HG02884 (cell line): ENCODE measurements at regions not wholly inside any gene's neighbourhood (a gene's known extent, or its start where the extent isn't known, plus 50 kb on each side); places are given as distances from the start of the nearest gene placed in this dataset.

Experiments used
- ATAC-seq: cut with Tn5 transposase; IDR thresholded peaks from one replicate; pipeline ENCODE4 v1.9.1; 2021; ENCODE audit warnings: mild to moderate bottlenecking, moderate library complexity; ENCODE audit not compliant: unreplicated experiment

DNA sequence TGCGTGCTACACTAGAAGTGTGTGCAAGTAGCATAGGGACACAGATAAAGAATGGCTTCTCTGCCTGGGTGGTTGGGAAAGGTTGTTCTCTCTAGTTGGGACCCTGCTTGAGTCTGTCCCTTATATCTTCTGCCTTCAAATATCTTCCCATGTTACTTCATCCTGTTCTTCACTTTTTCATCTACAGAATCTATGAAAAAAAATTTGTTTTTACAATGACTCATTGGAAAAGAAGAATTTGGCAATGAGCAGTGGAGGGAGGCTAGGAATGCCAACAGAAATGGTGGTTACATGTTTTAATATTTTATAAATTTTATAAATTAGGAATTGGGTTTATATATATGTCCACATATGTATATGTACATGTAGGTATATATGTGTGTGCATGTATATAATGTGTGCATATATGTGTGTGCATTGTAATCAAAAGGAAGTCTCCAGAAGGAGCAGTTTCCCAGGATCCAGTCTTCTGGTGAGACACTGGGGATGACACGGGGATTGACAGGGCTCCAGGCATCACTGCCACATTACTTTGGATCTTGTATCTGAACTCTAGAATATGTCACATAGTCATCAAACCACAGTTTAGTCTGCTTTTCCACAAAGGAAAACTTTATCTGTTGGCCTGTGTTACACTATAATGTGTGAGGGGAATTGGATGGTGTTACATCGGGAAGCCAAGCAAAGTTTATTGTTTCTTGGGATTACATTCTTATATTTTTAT, 75.3 kb upstream of the RIPOR2 start:
- no peak for ATAC-seq

DNA sequence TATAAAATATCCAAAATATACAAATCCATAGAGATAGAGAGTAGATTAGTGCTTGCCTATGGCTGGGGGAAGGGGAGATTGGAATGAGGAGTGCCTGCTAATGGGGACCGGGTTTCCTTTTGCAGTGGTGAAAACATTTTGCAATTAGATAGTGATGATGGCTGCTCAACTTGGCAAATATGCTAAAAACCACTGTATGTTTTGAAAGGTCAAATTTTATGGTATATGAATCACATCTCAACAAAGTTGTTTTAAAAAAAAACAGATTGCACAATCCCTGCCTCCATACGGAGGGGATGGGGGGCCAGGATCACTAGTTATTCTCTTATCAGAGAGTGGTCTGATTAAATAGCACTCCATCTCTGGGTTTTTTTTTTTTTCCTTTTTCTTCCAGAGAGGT, 76.9 kb upstream of the RIPOR2 start:
- ATAC-seq, result no peak

DNA sequence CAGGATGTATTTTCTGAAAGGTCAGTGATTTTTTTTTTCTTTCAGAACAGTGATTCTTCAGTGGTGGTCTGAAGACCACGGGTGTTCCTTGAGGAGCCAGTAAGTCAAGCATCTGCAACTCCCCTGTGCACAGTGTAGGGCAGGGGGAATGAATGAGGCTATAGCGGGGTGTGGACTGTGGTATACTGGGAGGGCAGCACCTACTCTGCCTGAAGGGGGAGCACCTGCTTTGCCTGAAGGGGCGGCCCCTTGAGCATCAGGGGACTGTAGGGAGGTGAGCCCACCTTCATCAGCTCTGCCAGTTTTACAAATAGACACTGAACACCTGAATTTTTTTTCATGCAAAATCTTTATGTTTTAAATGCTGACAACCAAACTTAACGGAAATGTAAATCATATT, 77.5 kb upstream of the RIPOR2 start:
- no peak for ATAC-seq

DNA sequence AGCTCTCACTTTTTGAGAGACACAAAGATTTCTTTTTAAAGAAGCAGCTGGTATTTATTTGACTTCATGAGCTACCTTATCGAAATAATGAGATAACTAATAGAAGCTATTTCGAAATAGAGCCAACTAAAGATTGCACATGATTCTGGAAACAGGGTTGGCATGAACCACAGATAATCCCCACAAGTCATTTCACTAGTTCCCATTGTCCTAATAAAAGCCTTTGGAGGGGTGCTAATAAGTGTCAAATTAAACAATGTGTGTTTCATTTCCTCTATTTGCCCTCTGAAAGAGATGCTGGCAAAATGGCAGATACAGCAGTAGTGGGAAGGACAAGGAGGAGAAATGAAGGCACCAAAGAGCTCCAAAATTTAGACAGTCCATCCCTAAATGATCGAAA, 78.6 kb upstream of the RIPOR2 start:
- no peak for ATAC-seq

DNA sequence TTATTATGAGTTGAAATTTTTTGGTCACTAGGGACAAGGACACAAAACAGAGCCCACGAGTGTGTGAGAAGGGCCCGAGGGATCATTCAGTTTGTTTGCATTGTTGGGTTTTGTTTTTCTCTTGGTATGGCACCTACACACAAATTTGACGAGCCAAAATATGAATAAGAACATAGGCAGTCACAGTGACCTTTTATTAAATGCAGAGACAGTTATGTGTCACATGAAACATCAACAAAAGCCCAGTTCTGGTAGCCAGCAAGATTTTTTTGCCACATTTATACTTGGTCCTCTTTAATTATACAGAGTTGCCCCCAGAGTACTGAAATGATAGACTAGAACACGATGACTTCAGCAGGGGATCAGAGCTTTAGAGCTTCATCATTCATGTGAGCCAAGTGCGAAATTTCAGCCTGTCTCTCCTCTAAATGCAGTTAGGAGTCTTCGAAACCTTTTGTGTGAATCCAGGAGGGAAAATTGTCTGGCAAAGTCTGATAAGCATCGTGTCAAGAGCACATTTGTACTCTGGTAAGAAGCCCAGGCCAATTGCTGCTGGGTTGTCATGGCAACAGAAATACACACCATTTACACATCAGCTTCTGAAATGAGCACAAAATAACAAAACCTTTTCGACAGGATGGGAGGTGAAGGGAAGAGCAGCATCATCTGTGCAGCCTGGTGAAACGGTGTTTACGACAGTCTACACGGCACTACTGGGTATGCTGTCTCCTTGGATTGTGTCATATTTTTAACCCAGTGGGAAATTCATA, 79.2 kb upstream of the RIPOR2 start:
- ATAC-seq, result no peak

DNA sequence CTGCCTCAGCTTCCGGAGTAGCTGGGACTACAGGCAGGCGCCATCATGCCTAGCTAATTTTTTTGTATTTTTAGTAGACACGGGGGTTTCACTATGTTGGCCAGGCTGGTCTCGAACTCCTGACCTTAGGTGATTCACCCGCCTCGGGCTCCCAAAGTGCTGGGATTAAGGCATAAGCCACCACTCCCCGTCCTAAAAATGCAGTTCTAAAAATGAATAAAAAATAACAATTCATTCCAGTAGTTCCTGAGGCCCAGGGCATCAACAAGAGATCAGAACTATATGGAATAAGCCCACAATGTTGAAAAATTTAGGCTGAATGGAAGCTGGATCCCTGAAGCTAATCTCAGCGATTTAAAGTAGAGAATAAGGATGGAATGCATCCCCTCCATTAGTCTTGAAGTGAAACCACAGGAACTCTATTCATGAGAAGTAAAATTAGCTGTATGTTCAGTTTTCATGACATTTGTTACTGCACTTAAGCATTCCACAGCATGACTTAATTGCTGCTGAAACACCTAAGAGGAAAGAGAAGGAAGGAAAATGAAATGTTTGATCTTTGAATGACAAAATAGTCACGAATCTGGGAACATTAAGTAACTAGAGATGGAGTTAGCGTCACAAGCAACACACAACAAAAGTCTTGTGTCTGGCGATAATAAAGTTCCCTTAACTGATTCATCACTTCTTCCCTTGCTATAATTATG, 80.4 kb upstream of the RIPOR2 start:
- ATAC-seq, result no peak

DNA sequence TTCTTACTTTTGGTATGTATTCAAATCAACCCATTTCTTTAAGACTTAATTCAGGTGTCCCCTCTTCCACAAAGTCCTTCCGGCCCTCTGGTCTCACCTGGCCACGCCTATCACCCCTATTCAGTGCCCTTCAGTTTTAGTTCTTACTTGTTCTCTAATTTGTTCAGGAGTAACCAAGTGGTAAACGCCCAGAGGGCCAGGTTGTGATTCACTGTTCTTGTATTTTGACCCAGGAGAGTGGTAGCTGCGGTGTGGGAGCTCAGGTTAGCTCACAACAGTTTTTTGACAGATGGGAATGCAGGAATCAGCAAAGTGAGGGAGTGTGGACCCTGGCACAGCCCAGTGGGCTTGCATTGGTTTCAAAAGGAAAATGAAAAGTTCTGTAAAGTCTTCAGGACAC, 81.7 kb upstream of the RIPOR2 start:
- no peak for ATAC-seq

DNA sequence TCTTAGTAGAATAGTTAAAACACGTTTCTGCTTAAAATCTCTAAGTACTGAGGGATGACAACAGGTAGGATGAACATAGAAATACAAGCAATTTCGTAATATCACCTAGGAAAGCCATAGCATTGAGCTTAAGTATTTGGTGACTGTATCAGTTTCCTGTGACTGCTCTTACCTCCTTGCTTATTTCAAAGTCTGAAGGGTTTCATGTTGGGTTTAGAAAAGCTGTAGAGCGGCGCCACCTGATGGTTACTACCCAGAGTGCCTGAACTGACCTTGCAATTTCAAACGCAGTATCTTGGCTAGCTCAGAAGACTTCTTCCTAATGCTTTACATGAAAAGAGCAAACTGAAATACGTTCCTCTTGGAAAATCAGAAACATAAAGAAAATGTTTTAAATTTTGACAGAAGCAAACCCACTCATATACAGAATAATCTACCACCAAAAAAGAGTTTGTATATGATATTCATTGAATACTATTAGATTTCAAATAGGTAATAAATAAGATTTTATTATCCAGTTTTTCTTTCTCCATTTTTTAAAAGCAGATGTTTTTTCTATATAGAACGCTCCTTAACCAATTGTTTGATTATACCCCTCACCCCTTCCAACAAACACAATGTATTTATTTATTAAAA, 82.3 kb upstream of the RIPOR2 start:
- no peak for ATAC-seq

DNA sequence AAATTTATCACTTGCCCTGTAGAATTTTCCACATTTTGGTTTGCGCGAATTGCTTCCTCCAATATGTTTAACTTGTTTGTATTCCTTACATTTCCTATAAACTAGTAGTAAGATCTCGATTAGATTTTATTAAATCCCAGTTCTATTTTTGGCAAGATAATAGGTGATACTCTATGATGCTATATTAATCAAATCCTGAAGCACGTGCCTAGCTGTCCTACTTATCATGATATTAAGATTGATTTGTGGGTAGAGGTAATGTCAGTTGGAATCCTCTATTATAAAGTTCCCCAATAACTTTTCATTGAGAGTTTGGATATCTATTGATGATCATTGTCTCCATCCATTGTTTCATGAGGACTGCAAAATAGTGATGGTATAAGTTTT, 82.8 kb upstream of the RIPOR2 start:
- ATAC-seq, result no peak

DNA sequence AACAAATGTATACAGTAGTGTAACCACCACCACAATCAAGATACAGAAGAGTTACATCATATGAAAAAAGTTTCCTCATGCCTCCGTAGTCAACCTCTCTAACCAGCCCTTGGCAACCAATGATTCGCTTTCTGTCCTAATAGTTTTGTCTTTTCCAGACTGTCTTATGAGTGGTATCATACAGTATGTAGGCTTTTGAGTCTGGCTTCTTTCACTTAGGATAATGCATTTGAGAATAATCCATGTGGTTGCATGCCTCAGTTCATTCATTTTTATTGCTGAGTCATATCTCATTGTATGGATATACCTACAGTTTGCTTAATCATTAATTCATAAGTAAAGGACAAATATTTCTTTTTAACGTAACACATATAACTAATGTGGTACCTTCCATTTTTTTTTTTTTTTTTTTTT, 86.4 kb upstream of the RIPOR2 start:
- ATAC-seq, result no peak

DNA sequence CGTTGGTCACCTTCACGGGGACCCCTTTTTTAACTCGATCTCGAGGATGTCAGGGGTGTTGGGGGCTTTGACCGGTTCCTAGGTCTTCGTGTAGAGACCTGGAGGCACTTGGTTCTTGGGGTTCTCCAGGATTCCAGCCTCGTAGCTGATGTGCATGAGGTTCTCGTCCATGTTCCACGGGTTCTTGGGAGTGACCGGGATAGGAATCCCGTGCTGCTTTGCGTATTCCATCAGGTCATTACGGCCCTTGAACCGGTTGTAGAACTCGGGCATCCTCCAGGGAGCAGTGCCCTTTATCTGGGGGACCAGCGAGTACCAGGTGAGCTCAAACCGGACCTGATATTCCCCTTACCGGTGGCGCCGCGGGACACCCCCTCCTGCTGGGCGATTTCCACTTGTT, 88.0 kb upstream of the RIPOR2 start:
- ATAC-seq, result no peak

DNA sequence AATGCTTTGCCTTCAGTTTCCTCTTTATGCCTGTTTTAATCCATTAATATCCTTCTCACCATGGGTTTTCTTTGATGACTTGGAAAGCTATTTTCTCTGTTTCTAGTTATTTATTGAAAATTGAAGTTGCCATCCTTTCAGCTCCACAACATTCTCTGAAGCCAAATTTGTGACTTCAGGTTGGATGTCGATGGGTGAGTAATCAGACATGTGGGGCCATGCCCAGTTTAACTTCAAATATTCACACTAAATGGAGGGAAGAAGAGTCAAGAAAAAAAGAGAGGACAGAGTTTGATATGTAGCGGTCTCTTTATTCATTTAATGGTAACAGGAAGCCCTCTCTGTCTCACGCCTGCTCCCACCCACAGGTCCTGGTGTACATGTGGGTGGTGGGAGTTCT, 89.1 kb upstream of the RIPOR2 start:
- ATAC-seq, result no peak

DNA sequence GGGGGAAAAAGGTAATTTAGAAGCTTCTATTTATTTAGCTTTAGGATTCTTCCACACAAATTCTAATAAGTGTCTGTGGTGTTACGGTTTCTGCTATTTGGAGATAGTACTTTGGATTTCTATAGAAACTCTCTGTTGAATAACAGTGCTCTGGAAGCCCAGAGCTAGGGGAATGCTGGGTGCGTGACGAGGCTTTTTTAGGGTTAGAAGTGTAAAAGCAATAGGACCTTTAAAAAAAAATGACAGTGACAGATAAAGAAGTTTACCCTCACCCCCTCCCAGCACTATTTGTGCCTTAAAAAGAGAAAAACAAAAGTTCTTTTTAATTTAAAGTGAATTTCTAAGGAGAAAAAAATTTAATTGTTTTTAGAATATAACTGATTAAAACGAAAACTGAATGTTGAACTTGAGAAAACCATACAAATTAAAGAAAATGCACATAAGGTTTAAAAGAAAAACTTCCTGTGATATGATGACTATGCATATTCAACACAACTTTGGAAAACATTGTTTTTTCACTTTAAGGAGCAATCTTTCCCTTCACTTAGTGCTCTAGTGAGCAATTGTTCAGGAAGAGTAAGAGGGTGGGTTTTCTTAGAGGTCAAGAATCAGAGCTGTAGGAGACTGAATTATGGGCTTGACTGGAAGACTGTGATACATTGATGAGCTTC, 89.6 kb upstream of the RIPOR2 start:
- no peak for ATAC-seq

DNA sequence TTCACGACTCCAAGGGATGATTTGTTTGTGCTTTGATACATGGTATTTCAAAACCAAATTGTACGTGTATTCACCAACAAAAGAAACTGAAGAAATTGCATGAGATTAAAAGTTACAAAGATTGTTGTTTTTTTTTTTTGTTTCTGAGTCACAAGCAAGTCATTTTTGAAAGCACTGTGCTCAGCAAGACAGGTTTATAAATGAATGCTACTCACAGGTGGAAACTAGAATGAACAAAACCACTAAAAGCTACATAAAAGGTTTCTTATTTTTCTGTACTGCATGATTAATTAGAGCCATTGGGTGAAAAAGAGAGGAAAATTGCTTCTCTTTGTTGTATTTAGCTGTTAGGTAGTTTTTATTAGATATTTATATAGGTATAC, 90.2 kb upstream of the RIPOR2 start:
- ATAC-seq, result no peak

DNA sequence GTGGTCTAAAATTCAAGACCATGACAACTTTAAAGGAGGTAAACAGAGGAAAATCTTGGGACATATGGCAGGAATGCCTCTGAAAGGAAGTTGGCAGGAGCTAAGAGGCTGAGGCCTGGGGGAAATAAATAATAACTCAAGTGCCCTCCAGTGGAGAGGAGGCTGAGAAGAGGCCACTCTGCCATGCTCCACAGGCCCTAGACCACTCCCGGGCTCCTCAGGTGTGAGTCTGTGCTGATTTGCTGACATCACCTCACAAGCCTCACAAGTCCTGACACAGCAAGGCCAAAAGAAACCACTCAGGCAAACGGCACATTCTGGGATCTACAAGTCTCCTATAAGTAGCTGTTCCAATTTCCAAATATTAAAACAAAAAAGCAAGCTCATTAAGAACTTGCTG, 91.0 kb upstream of the RIPOR2 start:
- no peak for ATAC-seq

DNA sequence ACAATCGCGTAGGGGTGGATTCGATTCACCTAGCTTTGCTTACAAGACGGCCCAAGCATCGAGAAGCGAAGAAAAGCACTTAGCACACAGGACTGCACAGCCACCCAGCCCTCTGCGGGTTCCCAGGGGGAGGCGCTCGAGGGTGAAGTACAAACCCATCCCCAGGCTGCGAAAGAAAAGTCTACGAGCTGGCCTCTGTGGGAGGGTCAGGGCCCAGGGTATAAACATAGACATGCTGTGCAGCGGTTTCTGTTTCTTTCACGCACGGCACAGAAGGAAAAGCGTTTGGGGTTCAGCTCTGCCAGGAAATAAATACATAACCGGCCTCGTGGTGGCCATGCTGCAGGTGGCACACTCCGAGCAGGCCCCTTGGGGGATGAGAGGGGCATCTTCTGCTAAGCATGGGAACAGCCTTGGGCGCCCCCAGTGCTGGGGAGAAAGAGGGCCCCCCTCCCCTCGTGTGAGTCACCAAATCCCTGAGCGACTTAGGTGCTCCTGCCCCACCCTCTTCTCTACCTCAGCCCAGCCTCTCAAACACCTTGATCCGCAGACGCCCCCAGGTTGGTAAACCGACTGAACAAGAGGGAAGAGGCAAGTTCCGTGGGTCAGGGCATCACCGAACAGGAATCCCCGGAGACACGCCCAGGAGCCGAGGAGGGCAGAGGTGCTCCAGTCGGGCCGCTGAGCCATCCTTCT, 91.6 kb upstream of the RIPOR2 start:
- peak; percentile 97 for ATAC-seq

DNA sequence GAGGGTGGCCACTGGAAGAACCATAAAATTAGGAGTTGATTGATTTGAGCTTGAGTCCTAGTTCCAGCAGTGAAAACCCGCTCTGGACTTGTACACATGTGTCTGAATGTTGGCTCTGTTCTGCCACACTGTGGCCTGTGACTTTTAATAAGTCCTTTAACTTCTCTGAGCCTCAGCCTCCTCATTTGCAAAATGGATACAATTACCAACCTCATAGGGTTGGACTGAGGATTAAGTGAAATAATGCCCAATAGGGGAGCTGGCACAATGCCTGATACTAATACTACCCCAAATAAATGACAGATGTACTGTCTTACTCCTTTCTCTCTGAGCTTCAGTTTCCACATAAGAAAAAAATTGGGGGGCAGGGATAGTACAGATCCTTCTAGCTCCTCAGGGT, 92.6 kb upstream of the RIPOR2 start:
- no peak for ATAC-seq

DNA sequence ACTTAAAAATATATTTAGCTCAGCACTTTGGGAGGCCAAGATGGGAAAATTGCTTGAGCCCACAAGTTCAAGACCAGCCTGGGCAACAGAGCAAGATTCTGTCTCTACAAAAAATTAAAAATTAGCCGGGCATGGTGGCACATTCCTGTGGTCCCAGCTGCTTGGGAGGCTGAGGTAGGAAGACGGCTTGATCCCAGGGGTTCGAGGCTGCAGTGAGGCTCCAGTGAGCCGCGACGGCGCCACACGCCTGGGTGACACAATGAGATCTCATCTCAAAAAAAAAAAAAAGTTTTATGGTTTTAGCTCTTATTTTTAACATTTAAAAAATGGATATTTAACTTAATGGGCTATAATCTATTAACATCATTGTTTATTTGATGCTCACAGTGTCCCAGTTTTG, 97.2 kb upstream of the RIPOR2 start:
- no peak for ATAC-seq

DNA sequence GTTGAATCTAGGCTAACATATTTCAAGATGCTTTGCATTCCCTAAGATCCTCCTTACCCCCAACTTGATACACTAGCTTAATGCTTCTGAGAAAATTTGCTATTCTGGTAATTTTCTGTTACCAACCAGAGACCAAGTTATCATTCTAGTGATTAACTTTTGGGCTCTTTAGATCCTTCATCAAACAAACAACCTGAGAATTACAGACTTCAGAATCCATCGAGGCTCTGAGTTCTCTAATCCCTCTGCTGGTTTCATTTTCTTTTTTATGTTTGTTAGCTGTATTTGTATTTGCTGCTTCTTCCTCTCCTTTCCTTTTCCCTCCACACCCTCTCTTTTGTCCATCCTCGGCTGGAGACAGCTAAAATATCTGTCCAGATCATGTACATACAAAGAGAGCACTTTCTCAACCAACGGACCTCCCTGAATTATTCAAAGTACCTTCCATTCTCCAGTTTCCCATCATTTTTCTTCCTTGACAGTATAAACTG, 98.7 kb upstream of the RIPOR2 start:
- no peak for ATAC-seq

DNA sequence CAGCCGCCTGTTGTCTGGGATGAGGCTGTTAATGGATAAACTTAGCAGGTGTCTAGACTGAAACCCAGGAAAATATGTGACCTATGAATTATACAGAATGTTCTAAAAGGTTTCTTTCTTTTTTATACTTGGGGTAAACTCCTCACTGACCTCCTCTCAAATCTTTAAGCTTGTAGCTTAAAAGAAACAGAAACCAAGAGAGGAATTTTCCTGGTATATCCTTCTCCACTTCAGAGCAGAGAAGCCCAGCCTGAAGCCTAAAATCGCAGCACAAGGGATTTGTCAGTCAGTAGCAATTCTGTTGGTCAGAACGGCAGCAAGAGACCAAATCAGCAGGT, 99.4 kb upstream of the RIPOR2 start:
- ATAC-seq, result no peak
